GM23248 (cell line): ENCODE measurements at regions not wholly inside any gene's neighbourhood (a gene's known extent, or its start where the extent isn't known, plus 50 kb on each side); places are given as distances from the start of the nearest gene placed in this dataset.
A peak's percentile ranks its signal among the peaks of the same experiment; 100 is the strongest.

Experiments
- DNase-seq: peaks from one replicate; pipeline ENCODE4 v3.0.0-alpha.2; 2015
- H2AFZ ChIP-seq: fragments of 200-600 bp; sonication (generic); 2 replicates; pipeline ENCODE4 v1.6.1; 2016; ENCODE audit warnings: antibody characterized with exemption
- H3F3A ChIP-seq: fragments of 200-600 bp; sonication (generic); 2 replicates; pipeline ENCODE4 v1.6.1; 2016; ENCODE audit warnings: mild to moderate bottlenecking, antibody characterized with exemption, mixed run types; ENCODE audit not compliant: insufficient read depth
- H3K27ac ChIP-seq: fragments of 200-600 bp; sonication (generic); 2 replicates; pipeline ENCODE4 v1.5.1; 2016; ENCODE audit warnings: mild to moderate bottlenecking
- H3K27me3 ChIP-seq: fragments of 200-600 bp; sonication (generic); replicated peaks from 2 replicates; pipeline ENCODE4 v1.6.1; 2016; ENCODE audit warnings: mild to moderate bottlenecking; ENCODE audit not compliant: insufficient read depth
- H3K36me3 ChIP-seq: fragments of 200-600 bp; sonication (generic); 2 replicates; pipeline ENCODE4 v1.6.1; 2016; ENCODE audit warnings: low read depth, mild to moderate bottlenecking
- H3K4me1 ChIP-seq: fragments of 200-600 bp; sonication (generic); 2 replicates; pipeline ENCODE4 v1.6.1; 2016; ENCODE audit warnings: mild to moderate bottlenecking; ENCODE audit not compliant: insufficient read depth
- H3K4me2 ChIP-seq: fragments of 200-600 bp; sonication (generic); one replicate; pipeline ENCODE4 v1.6.1; 2016; ENCODE audit warnings: mild to moderate bottlenecking; ENCODE audit not compliant: unreplicated experiment
- H3K4me3 ChIP-seq: fragments of 200-600 bp; sonication (generic); 2 replicates; pipeline ENCODE4 v1.5.1; 2016; ENCODE audit warnings: mild to moderate bottlenecking
- H3K79me2 ChIP-seq: fragments of 200-600 bp; sonication (generic); 2 replicates; pipeline ENCODE4 v1.6.1; 2016; ENCODE audit warnings: mild to moderate bottlenecking; ENCODE audit not compliant: insufficient read depth
- H3K9ac ChIP-seq: fragments of 200-600 bp; sonication (generic); 2 replicates; pipeline ENCODE4 v1.6.1; 2016; ENCODE audit warnings: mild to moderate bottlenecking
- H3K9me2 ChIP-seq: fragments of 200-600 bp; sonication (generic); 2 replicates; pipeline ENCODE4 v1.6.1; 2016; ENCODE audit warnings: mixed run types, mild to moderate bottlenecking, moderate library complexity; ENCODE audit not compliant: insufficient read depth
- H3K9me3 ChIP-seq: fragments of 200-600 bp; sonication (generic); one replicate; pipeline ENCODE4 v1.6.1; 2017; ENCODE audit warnings: low read depth
- H4K20me1 ChIP-seq: fragments of 200-600 bp; sonication (generic); 2 replicates; pipeline ENCODE4 v1.6.0; 2016; ENCODE audit not compliant: insufficient read depth
- EZH2 ChIP-seq: fragments of 200-600 bp; sonication (generic); IDR thresholded peaks from 2 replicates; pipeline ENCODE4 v1.6.1; 2018; ENCODE audit warnings: antibody characterized with exemption, mild to moderate bottlenecking; ENCODE audit not compliant: insufficient read depth, poor library complexity, severe bottlenecking
- EZH2phosphoT487 ChIP-seq: fragments of 200-600 bp; sonication (generic); IDR thresholded peaks from 2 replicates; pipeline ENCODE4 v1.6.1; 2018; ENCODE audit warnings: antibody characterized with exemption, moderate library complexity, mild to moderate bottlenecking, low read depth; ENCODE audit not compliant: insufficient read depth
- WGBS, 2 experiments: methylation state at CpG; one replicate each; pipeline ENCODE4 v1.1.6; 2015 to 2017; ENCODE audit warnings: low lambda C conversion rate in 2 of 2, low coverage in 1 of 2; ENCODE audit errors: missing lambda C conversion rate in 2 of 2; 5-methylcytosine and 5-hydroxymethylcytosine counted together
- in situ Hi-C: fragments of 300-500 bp; cut with MboI; formaldehyde crosslinking; loops from 2 replicates; pipeline ENCODE4 v1.15.0; 2020

GRCh38 chr3:72278349-72279067 lies 493.6 kb upstream of the PROK2 start:
- TF ChIP-seq EZH2 (no peak), EZH2phosphoT487 (no peak)

DNA sequence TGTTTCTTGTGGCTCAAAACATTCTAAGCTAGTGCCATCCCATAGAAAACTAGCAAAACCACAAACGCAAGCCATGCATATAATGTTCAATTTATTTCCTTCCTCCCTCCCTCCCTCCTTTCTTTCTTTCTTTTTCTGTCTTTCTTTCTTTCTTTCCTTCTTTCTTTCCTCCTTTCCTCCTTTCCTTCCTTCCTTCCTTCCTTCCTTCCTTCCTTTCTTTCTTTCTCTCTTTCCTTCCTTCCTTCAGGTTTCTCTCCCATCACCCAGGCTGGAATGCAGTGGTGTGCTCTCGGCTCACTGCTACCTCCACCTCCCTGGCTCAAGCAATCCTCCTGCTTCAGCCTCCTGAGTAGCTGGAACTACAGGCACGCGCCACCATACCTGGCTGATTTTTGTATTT lies 492.8 kb upstream of the PROK2 start:
- Histone ChIP-seq H3K9ac (no peak overlapping the region), H2AFZ (no peak overlapping the region), H3K4me1 (peaks cover 22% of the 10 kb centered on the region), H3K9me3 (no peaks in the 10 kb centered on the region), H4K20me1 (no peaks in the 10 kb centered on the region), H3K9me2 (no peaks in the 10 kb centered on the region), H3K4me2 (no peak overlapping the region), H3F3A (peaks cover 24% of the 10 kb centered on the region), H3K36me3 (no peaks in the 10 kb centered on the region), H3K27ac (no peak overlapping the region), H3K4me3 (no peak overlapping the region), H3K27me3 (no peaks in the 10 kb centered on the region; the same call in 1 of the 2 replicates), H3K79me2 (no peaks in the 10 kb centered on the region)
- in situ Hi-C loops = no loop called here
- no peak for DNase-seq
- 95 to 98% methylated on average over 4 of the region's 4 CpGs for WGBS, 2 experiments
- TF ChIP-seq EZH2 (no peak), EZH2phosphoT487 (no peak)

More at GRCh38 chr3:72278349-72279067, 493.6 kb upstream of the PROK2 start:
- Histone ChIP-seq H3K27me3 (no peaks in the 10 kb centered on the region; the same call in 1 of the 2 replicates), H3K4me3 (no peak overlapping the region), H3K9me2 (no peaks in the 10 kb centered on the region), H3F3A (peaks cover 17% of the 10 kb centered on the region), H3K4me1 (peaks cover 17% of the 10 kb centered on the region), H3K79me2 (no peaks in the 10 kb centered on the region), H3K4me2 (no peak overlapping the region), H3K9ac (no peak overlapping the region), H2AFZ (no peak overlapping the region), H3K27ac (no peak overlapping the region), H3K36me3 (no peaks in the 10 kb centered on the region), H3K9me3 (no peaks in the 10 kb centered on the region), H4K20me1 (no peaks in the 10 kb centered on the region)
- no peak for DNase-seq
- in situ Hi-C loops = no loop called here
- WGBS, 2 experiments = 53 to 56% methylated on average over 3 of the region's 3 CpGs

- H3K9me2 ChIP-seq = no peaks in the 10 kb centered on the region
- peak; percentile 30 for DNase-seq
- no peaks in the 10 kb centered on the region; the same call in 1 of the 2 replicates for H3K27me3 ChIP-seq
- peaks cover 24% of the 10 kb centered on the region for H3F3A ChIP-seq
- H3K9ac ChIP-seq = no peak overlapping the region
- TF ChIP-seq EZH2 = no peak
- no peaks in the 10 kb centered on the region for H3K79me2 ChIP-seq
- WGBS, 2 experiments = 42 to 50% methylated on average over 3 of the region's 3 CpGs
- H3K27ac ChIP-seq = no peak overlapping the region
- H4K20me1 ChIP-seq = no peaks in the 10 kb centered on the region
- in situ Hi-C loops = no loop called here
- H3K9me3 ChIP-seq = no peaks in the 10 kb centered on the region
- no peak overlapping the region for H2AFZ ChIP-seq
- H3K4me1 ChIP-seq = peaks cover 22% of the 10 kb centered on the region
- no peak overlapping the region for H3K4me2 ChIP-seq
- no peak overlapping the region for H3K4me3 ChIP-seq
- no peaks in the 10 kb centered on the region for H3K36me3 ChIP-seq
Observed at GRCh38 chr3:72276806-72277205, 491.9 kb upstream of the PROK2 start.

GRCh38 chr3:72275331-72275751 lies 490.4 kb upstream of the PROK2 start:
- in situ Hi-C loops = no loop called here

More at GRCh38 chr3:72275331-72275751, 490.4 kb upstream of the PROK2 start:
- Histone ChIP-seq H3K36me3 (no peaks in the 10 kb centered on the region), H3K79me2 (no peaks in the 10 kb centered on the region), H3F3A (peaks cover 24% of the 10 kb centered on the region), H3K9me3 (no peaks in the 10 kb centered on the region), H3K4me3 (no peak overlapping the region), H4K20me1 (no peaks in the 10 kb centered on the region), H3K9me2 (no peaks in the 10 kb centered on the region), H3K4me2 (no peak overlapping the region), H3K4me1 (peaks cover 25% of the 10 kb centered on the region), H3K27ac (peak overlapping the region; percentile 26; the same call in 1 of the 2 replicates), H3K9ac (no peak overlapping the region), H3K27me3 (no peaks in the 10 kb centered on the region; the same call in 1 of the 2 replicates), H2AFZ (no peak overlapping the region)
- WGBS, 2 experiments = 64 to 67% methylated on average over 7 of the region's 7 CpGs
- no peak for TF ChIP-seq EZH2
- no peak for TF ChIP-seq EZH2phosphoT487
- DNase-seq = no peak
